Stimulated activated CD8-positive, alpha-beta memory T cell treated with anti-CD3 and anti-CD28 coated beads, Interleukin-4, amount 100 ng/mL, for 1 hour (primary cell): ENCODE measurements at regions not wholly inside any gene's neighbourhood (a gene's known extent, or its start where the extent isn't known, plus 50 kb on each side); places are given as distances from the start of the nearest gene placed in this dataset.
"Not testable (repeated sequence)": the region's sequence is repeated elsewhere in the genome, so short reads cannot be mapped to it uniquely, and the experiment has no call there.

ENCODE experiments used
- DNase-seq, 2 donors: peaks; one replicate each; pipeline ENCODE4 v3.0.0-alpha.2; 2020; ENCODE audit warnings: low read depth in 2 of 2, low spot score in 1 of 2

GRCh38 chrX:9377216-9377615 lies 87.6 kb upstream of the TBL1X start:
- not testable (repeated sequence) for DNase-seq

- DNase-seq: no peak
Observed at GRCh38 chrX:9378980-9379696, 85.7 kb upstream of the TBL1X start.

- no peak for DNase-seq
Observed at GRCh38 chrX:9379697-9380551, 84.9 kb upstream of the TBL1X start.

GRCh38 chrX:9383655-9384054 lies 81.2 kb upstream of the TBL1X start:
- no peak for DNase-seq

GRCh38 chrX:9388450-9388849 lies 76.4 kb upstream of the TBL1X start:
- DNase-seq: no peak

- no peak for DNase-seq
Observed at GRCh38 chrX:9390121-9390520, 74.7 kb upstream of the TBL1X start.

GRCh38 chrX:9390693-9391368 lies 74.0 kb upstream of the TBL1X start:
- DNase-seq: no peak

- no peak for DNase-seq
Observed at GRCh38 chrX:9392445-9392844, 72.4 kb upstream of the TBL1X start.

- DNase-seq: no peak
Observed at GRCh38 chrX:9393571-9393970, 71.3 kb upstream of the TBL1X start.

- no peak for DNase-seq
Observed at GRCh38 chrX:9394212-9394611, 70.6 kb upstream of the TBL1X start.

GRCh38 chrX:9396930-9397329 lies 67.9 kb upstream of the TBL1X start:
- DNase-seq: no peak

- no peak for DNase-seq
Observed at GRCh38 chrX:9401051-9401450, 63.8 kb upstream of the TBL1X start.

- no peak for DNase-seq
Observed at GRCh38 chrX:9403374-9403773, 61.5 kb upstream of the TBL1X start.

GRCh38 chrX:9405635-9406034 lies 59.2 kb upstream of the TBL1X start:
- DNase-seq: not testable (repeated sequence)

- not testable (repeated sequence) for DNase-seq
Observed at GRCh38 chrX:9410889-9411288, 54.0 kb upstream of the TBL1X start.

- DNase-seq: not testable (repeated sequence)
Observed at GRCh38 chrX:9411682-9412081, 53.2 kb upstream of the TBL1X start.

GRCh38 chrX:9414416-9414815 lies 50.4 kb upstream of the TBL1X start:
- no peak for DNase-seq
